ENCODE measurements at regions not wholly inside any gene's neighbourhood (a gene's known extent, or its start where the extent isn't known, plus 50 kb on each side); places are given as distances from the start of the nearest gene placed in this dataset.

- TF ChIP-seq CTCF (IDR thresholded peaks at IDR 0.05) (no peak), EP300 (IDR thresholded peaks at IDR 0.05) (no peak), POLR2A (IDR thresholded peaks at IDR 0.05) (no peak)
Observed at GRCh38 chr11:45393334-45393733, 107.2 kb upstream of the SYT13 start.

Measured in gastroesophageal sphincter (tissue), 3 donors.